GM12878 (cell line): ENCODE measurements at regions not wholly inside any gene's neighbourhood (a gene's known extent, or its start where the extent isn't known, plus 50 kb on each side); places are given as distances from the start of the nearest gene placed in this dataset.

Experiments
- ATAC-seq: fragments of 200-7000 bp; cut with Tn5 transposase; 3 replicates; pipeline ENCODE4 v1.9.1; 2020; ENCODE audit warnings: mild to moderate bottlenecking, moderate library complexity
- BruUV-seq: library from RNA; stranded (reverse); fragments of 400-500 nt; replicated peaks from 2 replicates; lab custom pipeline; 2021; lab: Mats Ljungman, UMichigan
- CTCF ChIA-PET: fragments of 300-600 bp; sonication (Branson Sonifier 250); formaldehyde crosslinking; extraction: SDS; loops from one replicate; lab custom pipeline; 2021; ENCODE audit warnings: inconsistent platforms; lab: Yijun Ruan, JAX
- POLR2A ChIA-PET: fragments of 350-600 bp; formaldehyde crosslinking; extraction: SDS; loops from one replicate; lab custom pipeline; 2021; ENCODE audit warnings: inconsistent platforms; lab: Charles Lee
- RAD21 ChIA-PET: fragments of 300-600 bp; sonication (Branson Sonifier 250); formaldehyde crosslinking; loops from one replicate; lab custom pipeline; 2023; ENCODE audit warnings: antibody characterized with exemption; ENCODE audit not compliant: unreplicated experiment; lab: Charles Lee
- SMC1A ChIA-PET: fragments of 300-600 bp; sonication (Branson Sonifier 250); formaldehyde crosslinking; loops from one replicate; lab custom pipeline; 2023; ENCODE audit not compliant: unreplicated experiment, uncharacterized antibody; lab: Charles Lee
- DNase-seq: peaks from one replicate; pipeline ENCODE4 v3.0.0-alpha.2; 2011; ENCODE audit warnings: low read depth, low spot score
- FAIRE-seq: peaks from 3 replicates; lab custom pipeline; 2011; peaks lifted over from hg19 to GRCh38; lab: Jason Lieb, UNC
- H2AFZ ChIP-seq: 2 replicates; pipeline ENCODE4 v1.6.0; 2011; ENCODE audit warnings: low read depth, low read length, control low read depth; ENCODE audit not compliant: control insufficient read depth
- H3K27ac ChIP-seq: 2 replicates; pipeline ENCODE4 v1.5.1; 2011; ENCODE audit warnings: control low read depth; ENCODE audit not compliant: control insufficient read depth, insufficient read depth
- H3K27me3 ChIP-seq, 2 experiments: replicated peaks in 1 of 2; 2 replicates each; pipeline versions ENCODE4 v1.6.0 to v1.6.1; 2011; ENCODE audit warnings: low read length in 1 of 2; ENCODE audit not compliant: control insufficient read depth in 2 of 2, insufficient read depth in 2 of 2
- H3K36me3 ChIP-seq, 2 experiments: 2 replicates each; pipeline ENCODE4 v1.5.1; 2011; ENCODE audit warnings: low read length in 1 of 2; ENCODE audit not compliant: control insufficient read depth in 2 of 2, insufficient read depth in 2 of 2
- H3K4me1 ChIP-seq: 2 replicates; pipeline ENCODE4 v1.6.1; 2011; ENCODE audit warnings: mild to moderate bottlenecking, low read length, moderate library complexity, mixed read lengths; ENCODE audit not compliant: control insufficient read depth, insufficient read depth
- H3K4me2 ChIP-seq: 2 replicates; pipeline ENCODE4 v1.6.0; 2011; ENCODE audit warnings: control low read depth; ENCODE audit not compliant: control insufficient read depth, insufficient read depth
- H3K4me3 ChIP-seq: fragments of 200-600 bp; sonication (generic); 2 replicates; pipeline ENCODE4 v1.5.1; 2016
- H3K79me2 ChIP-seq: 2 replicates; pipeline ENCODE4 v1.6.0; 2011; ENCODE audit warnings: low read length; ENCODE audit not compliant: control insufficient read depth, insufficient read depth
- H3K9ac ChIP-seq: 2 replicates; pipeline ENCODE4 v1.8.0; 2011; ENCODE audit warnings: low read length, control low read depth, mixed read lengths; ENCODE audit not compliant: control insufficient read depth, insufficient read depth
- H3K9me3 ChIP-seq: replicated peaks from 3 replicates; pipeline ENCODE4 v1.5.1; 2011; ENCODE audit warnings: mild to moderate bottlenecking, low read length; ENCODE audit not compliant: control insufficient read depth, insufficient read depth
- H4K20me1 ChIP-seq: 2 replicates; pipeline ENCODE4 v1.6.0; 2011; ENCODE audit not compliant: control insufficient read depth, insufficient read depth
- ASH2L ChIP-seq: fragments of 300-600, 200-600 bp; sonication (generic); IDR thresholded peaks from 2 replicates; pipeline ENCODE4 v1.6.1; 2017; ENCODE audit warnings: low read depth, mild to moderate bottlenecking, borderline replicate concordance
- CEBPZ ChIP-seq: fragments of 150-350 bp; IDR thresholded peaks from 2 replicates; pipeline ENCODE4 v1.6.1; 2016; ENCODE audit warnings: low read depth, low read length
- E2F8 ChIP-seq: fragments of 450-650 bp; IDR thresholded peaks from 2 replicates; pipeline ENCODE4 v1.6.1; 2018; ENCODE audit warnings: mild to moderate bottlenecking, low read depth, moderate library complexity; ENCODE audit not compliant: partially characterized antibody
- HDAC6 ChIP-seq: fragments of 200-600 bp; sonication (generic); IDR thresholded peaks from one replicate; pipeline ENCODE4 v1.8.0; 2017; ENCODE audit warnings: antibody characterized with exemption; ENCODE audit not compliant: unreplicated experiment
- HSF1 ChIP-seq: fragments of 150-350 bp; IDR thresholded peaks from 2 replicates; pipeline ENCODE4 v1.6.1; 2014; ENCODE audit warnings: mild to moderate bottlenecking, low read depth, low read length
- RBBP5 ChIP-seq: fragments of 200-600 bp; sonication (generic); conservative IDR thresholded peaks from 2 replicates; pipeline ENCODE4 v1.6.1; 2016
- RCOR1 ChIP-seq: conservative IDR thresholded peaks from 2 replicates; pipeline ENCODE4 v1.6.1; 2012; ENCODE audit warnings: low read depth, low read length, improper control_type of control experiment
- RFX5 ChIP-seq: IDR thresholded peaks from 2 replicates; pipeline ENCODE4 v1.6.1; 2011; ENCODE audit warnings: low read depth, low read length, improper control_type of control experiment
- SMAD1 ChIP-seq: fragments of 450-650 bp; IDR thresholded peaks from 2 replicates; pipeline ENCODE4 v1.6.1; 2018; ENCODE audit warnings: mild to moderate bottlenecking, low read depth; ENCODE audit not compliant: partially characterized antibody
- SMARCA5 ChIP-seq: fragments of 450-650 bp; IDR thresholded peaks from 2 replicates; pipeline ENCODE4 v1.6.1; 2017; ENCODE audit warnings: mild to moderate bottlenecking
- STAT3 ChIP-seq: IDR thresholded peaks from 2 replicates; pipeline ENCODE4 v1.6.1; 2011; ENCODE audit warnings: low read depth, low read length, improper control_type of control experiment
- TCF12 ChIP-seq: IDR thresholded peaks from 2 replicates; pipeline ENCODE4 v1.6.1; 2011; ENCODE audit warnings: low read depth, mild to moderate bottlenecking, low read length
- ZBTB11 ChIP-seq: fragments of 450-650 bp; formaldehyde crosslinking; IDR thresholded peaks from 2 replicates; pipeline ENCODE4 v1.5.0; 2022; ENCODE audit warnings: mild to moderate bottlenecking, missing genetic modification characterization
- WGBS: methylation state at CpG from one replicate; pipeline ENCODE4 v1.1.6; 2016; ENCODE audit warnings: low lambda C conversion rate; ENCODE audit not compliant: insufficient replicate concordance, insufficient coverage; ENCODE audit errors: missing lambda C conversion rate; 5-methylcytosine and 5-hydroxymethylcytosine counted together
- in situ Hi-C: fragments of 300-500 bp; cut with MboI; formaldehyde crosslinking; loops from 9 replicates; pipeline ENCODE4 v1.14.3; 2018; ENCODE audit warnings: mixed read lengths
- intact Hi-C: fragments of 100-400 bp; cut with micrococcal nuclease; formaldehyde crosslinking; loops from one replicate; pipeline ENCODE4 v1.14.2; 2022; ENCODE audit not compliant: unreplicated experiment

GRCh38 chr2:231655894-231656293 lies 52.4 kb upstream of the PTMA start:
- Histone ChIP-seq H2AFZ (no peak overlapping the region), H3K4me2 (no peak overlapping the region), H3K4me1 (no peaks in the 10 kb centered on the region), H3K27ac (no peak overlapping the region), H3K79me2 (no peaks in the 10 kb centered on the region), H3K4me3 (no peak overlapping the region), H3K36me3 (no peaks in the 10 kb centered on the region), H3K9me3 (no peaks in the 10 kb centered on the region), H4K20me1 (no peaks in the 10 kb centered on the region), H3K9ac (no peak overlapping the region), H3K27me3 (no peaks in the 10 kb centered on the region)
- ChIA-PET RAD21 (interaction anchor here (1.1 kb wide), 1 partner anchor 19 kb away, joined by 3 read pairs; no protein-coding TSS in a partner anchor), CTCF (interaction anchor here (0.8 to 2.3 kb wide), 5 partner anchors 9 to 138 kb away, joined by 3 to 15 read pairs (median 5); no protein-coding TSS in a partner anchor), SMC1A (interaction anchor here (1.2 kb wide), 1 partner anchor 19 kb away, joined by 4 read pairs; no protein-coding TSS in a partner anchor), POLR2A (no interaction called here)
- WGBS = 57% methylated on average over 6 of the region's 6 CpGs
- no peak for ATAC-seq
- in situ Hi-C loops (no loop called here), intact Hi-C loops (no loop called here)
- DNase-seq = no peak
- no TSS peak for BruUV-seq
- no peak for FAIRE-seq
- TF ChIP-seq RCOR1 (no peak), SMARCA5 (no peak), E2F8 (no peak), RBBP5 (no peak), HSF1 (no peak), ZBTB11 (CRISPR knock-in tag) (no peak), TCF12 (no peak), ASH2L (no peak), STAT3 (no peak), SMAD1 (no peak), RFX5 (no peak), CEBPZ (no peak), HDAC6 (no peak)
